H1 (cell line): ENCODE measurements at regions not wholly inside any gene's neighbourhood (a gene's known extent, or its start where the extent isn't known, plus 50 kb on each side); places are given as distances from the start of the nearest gene placed in this dataset.

Experiments used
- CEBPB ChIP-seq: IDR thresholded peaks from 2 replicates; pipeline ENCODE4 v1.6.1; 2012; ENCODE audit warnings: low read depth, low read length
- CHD1 ChIP-seq: IDR thresholded peaks from 2 replicates; pipeline ENCODE4 v1.6.1; 2012; ENCODE audit warnings: low read depth, low read length, improper control_type of control experiment
- CTCF ChIP-seq, 3 experiments: IDR thresholded peaks; 1 replicate in 2 of 3; 2 replicates in 1 of 3; pipeline versions ENCODE4 v1.5.1 to v1.6.1; 2011; ENCODE audit warnings: low read length in 3 of 3, mild to moderate bottlenecking in 3 of 3, inconsistent platforms in 2 of 3, low read depth in 1 of 3, moderate library complexity in 1 of 3; ENCODE audit not compliant: insufficient read depth in 1 of 3; ENCODE audit errors: control extremely low read depth in 1 of 3
- FOSL1 ChIP-seq: IDR thresholded peaks from 2 replicates; pipeline ENCODE4 v1.6.1; 2011; ENCODE audit warnings: mild to moderate bottlenecking, low read depth, low read length, moderate library complexity; ENCODE audit not compliant: insufficient read depth
- GABPA ChIP-seq: IDR thresholded peaks from 2 replicates; pipeline ENCODE4 v1.6.1; 2011; ENCODE audit warnings: mild to moderate bottlenecking, low read length, moderate library complexity, borderline replicate concordance; ENCODE audit not compliant: insufficient read depth
- GTF2F1 ChIP-seq: IDR thresholded peaks from 2 replicates; pipeline ENCODE4 v1.6.1; 2012; ENCODE audit warnings: low read depth, low read length, improper control_type of control experiment, borderline replicate concordance
- KDM4A ChIP-seq: IDR thresholded peaks from one replicate; pipeline ENCODE4 v1.7.1; 2012; ENCODE audit warnings: low read depth, mild to moderate bottlenecking, moderate library complexity, low read length, inconsistent platforms; ENCODE audit not compliant: severe bottlenecking
- NANOG ChIP-seq: IDR thresholded peaks from 2 replicates; pipeline ENCODE4 v1.6.1; 2011; ENCODE audit warnings: low read length, low read depth, mild to moderate bottlenecking, inconsistent platforms; ENCODE audit not compliant: insufficient read depth, poor library complexity, severe bottlenecking
- POLR2A ChIP-seq, 2 experiments: IDR thresholded peaks; 1 replicate in 1 of 2; 2 replicates in 1 of 2; pipeline ENCODE4 v1.6.1; 2011; ENCODE audit warnings: low read depth in 2 of 2, low read length in 2 of 2, mild to moderate bottlenecking in 2 of 2; ENCODE audit errors: control extremely low read depth in 1 of 2
- POU5F1 ChIP-seq: IDR thresholded peaks from 2 replicates; pipeline ENCODE4 v1.6.1; 2011; ENCODE audit warnings: low read depth, mild to moderate bottlenecking, low read length, moderate library complexity
- SIRT6 ChIP-seq: IDR thresholded peaks from one replicate; pipeline ENCODE4 v1.7.1; 2012; ENCODE audit warnings: low read length, inconsistent platforms
- TAF7 ChIP-seq: optimal IDR thresholded peaks from 2 replicates; pipeline ENCODE3; 2011; ENCODE audit warnings: low read depth, mild to moderate bottlenecking, inconsistent platforms, low read length, moderate library complexity, borderline replicate concordance

- TF ChIP-seq CTCF (IDR thresholded peaks at IDR 0.05; ENCODE audit: control extremely low read depth in 1 of 3, insufficient read depth in 1 of 3, low read depth in 1 of 3, low read length in 3 of 3) (no peak), FOSL1 (no peak), CEBPB (no peak), GTF2F1 (no peak), CHD1 (no peak), NANOG (no peak), GABPA (no peak), TAF7 (no peak), KDM4A (no peak), SIRT6 (no peak), POLR2A (IDR thresholded peaks at IDR 0.05; ENCODE audit: control extremely low read depth in 1 of 2, low read depth in 2 of 2, low read length in 2 of 2) (no peak), POU5F1 (no peak)
These were observed 241.2 kb downstream of the RBM19 start (continued) for GRCh38 chr12:113724794-113725556.
